Adrenal gland (tissue), 9 donors: ENCODE measurements at regions not wholly inside any gene's neighbourhood (a gene's known extent, or its start where the extent isn't known, plus 50 kb on each side); places are given as distances from the start of the nearest gene placed in this dataset.

Experiments
- DNase-seq, 7 donors: peaks; one replicate each; pipeline ENCODE4 v3.0.0-alpha.2; 2019 to 2020
- H3K27ac ChIP-seq, 5 donors: fragments of 200-600 bp; sonication (generic) in 4 of 5; 1 replicate in 3 of 5; 2 replicates in 2 of 5; pipeline versions ENCODE4 v1.5.1 to v1.8.0; 2016 to 2020; ENCODE audit warnings: mild to moderate bottlenecking in 1 of 5
- H3K27me3 ChIP-seq: fragments of 200-600 bp; 2 replicates; pipeline ENCODE4 v1.8.0; 2021
- H3K36me3 ChIP-seq, 2 donors: fragments of 200-600 bp; replicated peaks in 1 of 2; 1 replicate in 1 of 2; 2 replicates in 1 of 2; pipeline versions ENCODE4 v1.5.1 to v1.8.0; 2018 to 2022
- H3K4me1 ChIP-seq, 2 donors: fragments of 200-600 bp; replicated peaks in 1 of 2; 1 replicate in 1 of 2; 2 replicates in 1 of 2; pipeline versions ENCODE4 v1.5.1 to v1.8.0; 2018 to 2021
- H3K4me3 ChIP-seq, 4 donors: fragments of 200-600 bp; sonication (generic) in 3 of 4; one replicate each; pipeline ENCODE4 v1.5.1; 2016 to 2018
- H3K9me3 ChIP-seq, 3 donors: fragments of 200-600 bp; sonication (generic) in 1 of 3; replicated peaks in 1 of 3; 1 replicate in 2 of 3; 2 replicates in 1 of 3; pipeline versions ENCODE4 v1.5.1 to v1.8.0; 2016 to 2021
- CTCF ChIP-seq, 6 experiments: fragments of 450-650 bp in 4 of 6; fragments of 200-600 bp in 2 of 6; sonication (generic) in 1 of 6; IDR thresholded peaks; 1 replicate in 5 of 6; 2 replicates in 1 of 6; pipeline versions ENCODE4 v1.5.1 to v1.8.0; 2016 to 2021; ENCODE audit warnings: antibody characterized with exemption in 6 of 6, mild to moderate bottlenecking in 2 of 6, moderate library complexity in 1 of 6
- POLR2A ChIP-seq, 2 donors: fragments of 450-650 bp; IDR thresholded peaks; one replicate each; pipeline ENCODE4 v1.6.1; 2017; ENCODE audit warnings: antibody characterized with exemption in 2 of 2, mild to moderate bottlenecking in 2 of 2, moderate library complexity in 1 of 2
- WGBS, 4 donors: extraction: QIAGEN DNeasy Blood & Tissue Kit in 2 of 4; methylation state at CpG; one replicate each; pipeline versions ENCODE4 v1.1.5 to v1.1.7; 2013 to 2017; 5-methylcytosine and 5-hydroxymethylcytosine counted together
- intact Hi-C, 2 donors: fragments of 100-400 bp; cut with DNase I; formaldehyde crosslinking; loops; one replicate each; pipeline versions ENCODE4 v1.14.1 to v1.15.0; 2022 to 2023
- donor health status: healthy with polysubstance abuse.
- donor health status: Bipolar disorder and iron deficiency.
- donor health status: DM: yes; HTN: yes; CAD: no.
- donor health status: DM: no; HTN: no; CAD: no.
- donor health status: DM: no; HTN: no; CAD: no.

GRCh38 chr3:135549928-135550494 lies 415.5 kb upstream of the PPP2R3A start:
- Histone ChIP-seq H3K9me3 (no peaks in the 10 kb centered on the region), H3K27me3 (no peaks in the 10 kb centered on the region), H3K27ac (no peak overlapping the region), H3K36me3 (no peaks in the 10 kb centered on the region), H3K4me3 (no peak overlapping the region), H3K4me1 (no peaks in the 10 kb centered on the region)
- intact Hi-C loops: no loop called here
- TF ChIP-seq POLR2A (IDR thresholded peaks at IDR 0.05) (no peak), CTCF (IDR thresholded peaks at IDR 0.05) (no peak)
- DNase-seq: no peak
- 61 to 77% (median 71%) methylated on average over 4 of the region's 4 CpGs for WGBS, 4 donors

- no peaks in the 10 kb centered on the region for H3K9me3 ChIP-seq
- no peaks in the 10 kb centered on the region for H3K4me1 ChIP-seq
- no peaks in the 10 kb centered on the region for H3K27me3 ChIP-seq
- WGBS, 4 donors: 61 to 75% (median 65%) methylated on average over 2 of the region's 2 CpGs
- no peak for DNase-seq
- H3K4me3 ChIP-seq: no peak overlapping the region
- H3K36me3 ChIP-seq: no peaks in the 10 kb centered on the region
- intact Hi-C loops: no loop called here
- no peak for TF ChIP-seq POLR2A (IDR thresholded peaks at IDR 0.05)
- TF ChIP-seq CTCF (IDR thresholded peaks at IDR 0.05): no peak
- H3K27ac ChIP-seq: no peak overlapping the region
Measured at GRCh38 chr3:135556174-135556573, 409.4 kb upstream of the PPP2R3A start.

- H3K9me3 ChIP-seq: no peaks in the 10 kb centered on the region
- TF ChIP-seq POLR2A (IDR thresholded peaks at IDR 0.05) (no peak), CTCF (IDR thresholded peaks at IDR 0.05) (no peak)
- no peaks in the 10 kb centered on the region for H3K27me3 ChIP-seq
- no peak for DNase-seq
- no peaks in the 10 kb centered on the region for H3K36me3 ChIP-seq
- 77 to 86% (median 83%) methylated on average over 8 of the region's 8 CpGs for WGBS, 4 donors
- no peak overlapping the region for H3K27ac ChIP-seq
- intact Hi-C loops: no loop called here
- no peak overlapping the region for H3K4me3 ChIP-seq
- no peaks in the 10 kb centered on the region for H3K4me1 ChIP-seq
Measured at GRCh38 chr3:135558150-135558783, 407.3 kb upstream of the PPP2R3A start.

- Histone ChIP-seq H3K4me3 (no peak overlapping the region), H3K9me3 (no peaks in the 10 kb centered on the region), H3K4me1 (no peaks in the 10 kb centered on the region), H3K27me3 (no peaks in the 10 kb centered on the region), H3K27ac (no peak overlapping the region), H3K36me3 (no peaks in the 10 kb centered on the region)
- no peak for TF ChIP-seq CTCF (IDR thresholded peaks at IDR 0.05)
- TF ChIP-seq POLR2A (IDR thresholded peaks at IDR 0.05): no peak
- intact Hi-C loops: no loop called here
- WGBS, 4 donors: 52 to 82% (median 74%) methylated on average over 2 of the region's 2 CpGs
- DNase-seq: no peak
Measured at GRCh38 chr3:135558906-135559305, 406.6 kb upstream of the PPP2R3A start.
